ENCODE measurements at regions not wholly inside any gene's neighbourhood (a gene's known extent, or its start where the extent isn't known, plus 50 kb on each side); places are given as distances from the start of the nearest gene placed in this dataset.

DNA sequence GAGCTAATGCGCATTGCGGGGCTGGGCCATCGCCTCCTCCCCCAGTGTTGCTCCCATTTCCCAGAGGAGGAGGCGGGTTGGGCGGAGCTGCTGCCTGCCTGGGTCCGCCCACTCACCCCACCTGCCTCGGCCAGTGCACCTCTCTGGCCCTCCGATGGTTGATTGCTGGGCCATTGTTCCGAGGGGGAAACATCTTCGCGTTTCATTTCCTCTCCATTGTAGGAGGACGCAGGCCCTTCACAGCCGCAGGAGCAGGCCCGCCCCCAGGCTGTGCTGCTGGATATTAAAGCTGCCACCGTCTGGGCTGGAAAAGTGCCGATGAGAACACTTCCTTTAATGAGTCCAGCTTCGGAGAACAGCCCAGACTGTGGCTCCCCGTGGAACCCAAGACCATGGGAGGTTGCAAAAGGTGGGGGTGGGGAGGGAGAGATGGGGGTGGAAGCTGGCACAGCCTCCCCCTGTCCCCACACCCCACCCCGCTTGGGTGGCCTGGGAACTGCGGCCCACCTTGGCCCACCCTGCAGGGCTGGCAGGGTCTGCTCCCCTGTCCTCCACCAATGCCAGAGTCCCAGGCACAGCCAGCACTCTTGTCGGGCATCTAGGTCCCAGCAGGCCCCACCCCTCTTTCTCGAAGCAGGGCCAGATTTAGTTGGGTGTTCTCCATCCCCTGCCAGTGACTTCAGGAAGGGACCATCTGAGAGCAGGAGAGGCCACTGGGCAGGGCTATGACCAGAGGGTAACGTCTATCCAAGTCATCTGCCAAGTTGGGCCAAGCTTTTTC, 96.6 kb downstream of the ADRA2C start:
- FAIRE-seq (no peak), DNase-seq (ENCODE audit: low read depth) (no peak)
- no peak overlapping the region for H3K4me2 ChIP-seq (ENCODE audit: low read length)
- Mint-ChIP-seq H3K27ac (ENCODE audit: unreplicated experiment) (no peak overlapping the region), H3K27me3 (ENCODE audit: low read depth, unreplicated experiment) (peaks cover 32% of the 10 kb centered on the region), H3K9me3 (ENCODE audit: unreplicated experiment) (peaks cover 2% of the 10 kb centered on the region), H3K4me1 (ENCODE audit: low read depth, unreplicated experiment) (no peaks in the 10 kb centered on the region), H3K36me3 (ENCODE audit: low read depth, unreplicated experiment) (peaks cover 1% of the 10 kb centered on the region), H3K4me3 (ENCODE audit: unreplicated experiment) (no peak overlapping the region)
- no peak overlapping the region for H3K4me3 ChIP-seq (ENCODE audit: insufficient read depth, low read depth, low read length)
- no peaks in the 10 kb centered on the region for H3K79me2 ChIP-seq (ENCODE audit: insufficient read depth, low read length)
- H3K4me1 ChIP-seq (ENCODE audit: insufficient read depth, low read length) = no peaks in the 10 kb centered on the region
- no peak overlapping the region for H3K27ac ChIP-seq (ENCODE audit: low read depth, low read length)
- H3K36me3 ChIP-seq (ENCODE audit: insufficient read depth, low read length) = no peaks in the 10 kb centered on the region
- H3K9ac ChIP-seq (ENCODE audit: low read length) = no peak overlapping the region
- H2AFZ ChIP-seq (ENCODE audit: low read depth, low read length) = no peak overlapping the region
- H3K27me3 ChIP-seq (ENCODE audit: insufficient read depth, low read length) = peaks cover 3% of the 10 kb centered on the region
- no peaks in the 10 kb centered on the region for H4K20me1 ChIP-seq (ENCODE audit: insufficient read depth, low read length)
- no peak for TF ChIP-seq EZH2 (IDR thresholded peaks at IDR 0.05; ENCODE audit: insufficient read depth, low read length)
- TF ChIP-seq, protein P1, sequence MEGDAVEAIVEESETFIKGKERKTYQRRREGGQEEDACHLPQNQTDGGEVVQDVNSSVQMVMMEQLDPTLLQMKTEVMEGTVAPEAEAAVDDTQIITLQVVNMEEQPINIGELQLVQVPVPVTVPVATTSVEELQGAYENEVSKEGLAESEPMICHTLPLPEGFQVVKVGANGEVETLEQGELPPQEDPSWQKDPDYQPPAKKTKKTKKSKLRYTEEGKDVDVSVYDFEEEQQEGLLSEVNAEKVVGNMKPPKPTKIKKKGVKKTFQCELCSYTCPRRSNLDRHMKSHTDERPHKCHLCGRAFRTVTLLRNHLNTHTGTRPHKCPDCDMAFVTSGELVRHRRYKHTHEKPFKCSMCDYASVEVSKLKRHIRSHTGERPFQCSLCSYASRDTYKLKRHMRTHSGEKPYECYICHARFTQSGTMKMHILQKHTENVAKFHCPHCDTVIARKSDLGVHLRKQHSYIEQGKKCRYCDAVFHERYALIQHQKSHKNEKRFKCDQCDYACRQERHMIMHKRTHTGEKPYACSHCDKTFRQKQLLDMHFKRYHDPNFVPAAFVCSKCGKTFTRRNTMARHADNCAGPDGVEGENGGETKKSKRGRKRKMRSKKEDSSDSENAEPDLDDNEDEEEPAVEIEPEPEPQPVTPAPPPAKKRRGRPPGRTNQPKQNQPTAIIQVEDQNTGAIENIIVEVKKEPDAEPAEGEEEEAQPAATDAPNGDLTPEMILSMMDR (IDR thresholded peaks at IDR 0.05; ENCODE audit: insufficient read depth, low read depth, low read length) = no peak
- no peaks in the 10 kb centered on the region for H3K9me3 ChIP-seq (ENCODE audit: insufficient read depth, low read depth, low read length)

DNA sequence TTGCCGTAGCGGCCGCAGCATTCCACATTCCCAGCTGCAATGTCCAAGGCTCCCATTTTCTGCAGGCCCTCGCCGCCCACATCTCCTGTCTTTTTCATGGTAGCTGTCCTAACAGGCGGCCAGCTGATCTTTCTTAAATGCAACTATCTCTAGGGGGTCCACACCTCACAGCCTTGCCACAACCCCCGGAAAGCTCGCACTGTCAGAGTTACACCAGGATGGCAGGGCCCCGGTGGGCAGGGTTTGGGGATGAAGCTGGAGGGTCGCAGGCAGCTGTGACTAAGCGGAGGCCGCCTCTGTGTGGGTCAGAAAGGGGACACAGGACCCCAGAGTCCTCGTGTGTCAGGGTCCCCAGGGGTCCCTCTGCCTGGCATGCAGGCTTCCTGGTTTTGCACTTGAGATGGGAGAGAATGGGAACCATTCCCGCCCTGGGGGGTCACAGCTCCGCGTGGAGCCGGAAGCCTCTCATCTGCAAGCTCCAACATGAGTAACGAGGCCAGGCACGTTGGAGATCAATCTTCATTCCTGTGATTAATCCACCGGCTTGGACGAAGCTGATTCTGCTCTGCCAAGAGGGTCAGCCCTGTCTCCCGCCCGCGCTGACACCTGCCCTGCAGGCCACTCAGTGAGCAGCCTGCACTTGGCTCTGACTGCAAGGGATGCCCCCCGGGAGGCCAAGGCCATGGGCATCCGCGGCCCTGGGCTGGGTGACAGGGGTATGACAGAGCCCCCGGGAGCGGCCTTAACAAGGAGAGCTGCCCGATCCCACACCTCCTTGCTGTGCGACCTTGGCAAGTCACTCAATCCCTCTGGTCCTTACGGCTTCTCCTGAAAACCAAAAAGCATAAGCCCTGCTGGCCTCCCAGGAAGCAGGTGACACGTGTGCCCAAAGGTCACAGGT, 97.9 kb downstream of the ADRA2C start:
- no peaks in the 10 kb centered on the region for H3K79me2 ChIP-seq (ENCODE audit: insufficient read depth, low read length)
- Mint-ChIP-seq H3K9me3 (ENCODE audit: unreplicated experiment) (peaks cover 7% of the 10 kb centered on the region), H3K36me3 (ENCODE audit: low read depth, unreplicated experiment) (peaks cover 1% of the 10 kb centered on the region), H3K27ac (ENCODE audit: unreplicated experiment) (no peak overlapping the region), H3K4me1 (ENCODE audit: low read depth, unreplicated experiment) (no peaks in the 10 kb centered on the region), H3K27me3 (ENCODE audit: low read depth, unreplicated experiment) (peaks cover 37% of the 10 kb centered on the region), H3K4me3 (ENCODE audit: unreplicated experiment) (no peak overlapping the region)
- no peak overlapping the region for H3K4me2 ChIP-seq (ENCODE audit: low read length)
- H3K4me1 ChIP-seq (ENCODE audit: insufficient read depth, low read length) = no peaks in the 10 kb centered on the region
- no peaks in the 10 kb centered on the region for H3K9me3 ChIP-seq (ENCODE audit: insufficient read depth, low read depth, low read length)
- no peaks in the 10 kb centered on the region for H3K36me3 ChIP-seq (ENCODE audit: insufficient read depth, low read length)
- no peak overlapping the region for H3K4me3 ChIP-seq (ENCODE audit: insufficient read depth, low read depth, low read length)
- H3K27ac ChIP-seq (ENCODE audit: low read depth, low read length) = no peak overlapping the region
- no peak overlapping the region for H3K9ac ChIP-seq (ENCODE audit: low read length)
- TF ChIP-seq, protein P1 (IDR thresholded peaks at IDR 0.05; ENCODE audit: insufficient read depth, low read depth, low read length) = no peak
- no peak for TF ChIP-seq EZH2 (IDR thresholded peaks at IDR 0.05; ENCODE audit: insufficient read depth, low read length)
- no peaks in the 10 kb centered on the region for H4K20me1 ChIP-seq (ENCODE audit: insufficient read depth, low read length)
- DNase-seq (ENCODE audit: low read depth) = no peak
- FAIRE-seq = no peak
- no peak overlapping the region for H2AFZ ChIP-seq (ENCODE audit: low read depth, low read length)
- H3K27me3 ChIP-seq (ENCODE audit: insufficient read depth, low read length) = peaks cover 3% of the 10 kb centered on the region
